ENCODE measurements at regions not wholly inside any gene's neighbourhood (a gene's known extent, or its start where the extent isn't known, plus 50 kb on each side); places are given as distances from the start of the nearest gene placed in this dataset.

- Histone ChIP-seq H3K4me1 (ENCODE audit: control insufficient read depth, extremely low read depth, insufficient read depth, low read length) (peaks cover 6% of the 10 kb centered on the region), H3K9me1 (ENCODE audit: control insufficient read depth, extremely low read depth, insufficient read depth, low read length) (no peaks in the 10 kb centered on the region), H3K4me3 (ENCODE audit: control insufficient read depth in 2 of 3, extremely low read depth in 1 of 3, insufficient read depth in 2 of 3, low read depth in 1 of 3, low read length in 3 of 3) (no peak overlapping the region), H3K9me3 (ENCODE audit: control insufficient read depth, low read depth, low read length) (no peaks in the 10 kb centered on the region), H4K20me1 (ENCODE audit: control insufficient read depth, extremely low read depth, insufficient read depth, low read length) (no peaks in the 10 kb centered on the region), H3K36me3 (ENCODE audit: control insufficient read depth in 2 of 2, extremely low read depth in 1 of 2, insufficient read depth in 2 of 2, low read length in 2 of 2) (no peaks in the 10 kb centered on the region), H3K27ac (ENCODE audit: control insufficient read depth, insufficient read depth, low read length) (no peak overlapping the region), H3K9ac (ENCODE audit: control insufficient read depth, extremely low read depth, insufficient read depth, low read length) (no peak overlapping the region), H3K4me2 (ENCODE audit: control insufficient read depth, extremely low read depth, insufficient read depth, low read depth, low read length) (no peak overlapping the region), H3K79me2 (ENCODE audit: control insufficient read depth, insufficient read depth, low read length) (no peaks in the 10 kb centered on the region), H2AFZ (ENCODE audit: control insufficient read depth, low read length) (no peak overlapping the region), H3K27me3 (ENCODE audit: control insufficient read depth, extremely low read depth, insufficient read depth, low read length) (no peaks in the 10 kb centered on the region)
- peak; percentile 1 for DNase-seq (ENCODE audit: low read depth, low spot score)
- dilution Hi-C loops (cut with MboI; ENCODE audit: extremely low pct_ligation_motif_present, low sequenced_read_pairs) = no loop called here
- TF ChIP-seq CTCF (optimal IDR thresholded peaks at IDR 0.05 in 1 of 3, IDR thresholded peaks at IDR 0.05 in 1 of 3, conservative IDR thresholded peaks at IDR 0.05 in 1 of 3; ENCODE audit: extremely low read depth in 1 of 3, insufficient read depth in 2 of 3, low read length in 3 of 3) = no peak
- no peak for TF ChIP-seq EZH2 (IDR thresholded peaks at IDR 0.05; ENCODE audit: low read length)
- FAIRE-seq = peak; percentile 46
Observed at GRCh38 chr12:43206396-43206795, 345.6 kb downstream of the ADAMTS20 start.

- H3K9me3 ChIP-seq (ENCODE audit: control insufficient read depth, low read depth, low read length) = no peaks in the 10 kb centered on the region
- no peak for TF ChIP-seq EZH2 (IDR thresholded peaks at IDR 0.05; ENCODE audit: low read length)
- TF ChIP-seq CTCF (optimal IDR thresholded peaks at IDR 0.05 in 1 of 3, IDR thresholded peaks at IDR 0.05 in 1 of 3, conservative IDR thresholded peaks at IDR 0.05 in 1 of 3; ENCODE audit: extremely low read depth in 1 of 3, insufficient read depth in 2 of 3, low read length in 3 of 3) = no peak
- no peaks in the 10 kb centered on the region for H4K20me1 ChIP-seq (ENCODE audit: control insufficient read depth, extremely low read depth, insufficient read depth, low read length)
- FAIRE-seq (no peak), DNase-seq (ENCODE audit: low read depth, low spot score) (no peak)
- no peaks in the 10 kb centered on the region for H3K4me1 ChIP-seq (ENCODE audit: control insufficient read depth, extremely low read depth, insufficient read depth, low read length)
- H2AFZ ChIP-seq (ENCODE audit: control insufficient read depth, low read length) = no peak overlapping the region
- no peak overlapping the region for H3K4me3 ChIP-seq (ENCODE audit: control insufficient read depth in 2 of 3, extremely low read depth in 1 of 3, insufficient read depth in 2 of 3, low read depth in 1 of 3, low read length in 3 of 3)
- no peaks in the 10 kb centered on the region for H3K27me3 ChIP-seq (ENCODE audit: control insufficient read depth, extremely low read depth, insufficient read depth, low read length)
- no peaks in the 10 kb centered on the region for H3K9me1 ChIP-seq (ENCODE audit: control insufficient read depth, extremely low read depth, insufficient read depth, low read length)
- no peak overlapping the region for H3K9ac ChIP-seq (ENCODE audit: control insufficient read depth, extremely low read depth, insufficient read depth, low read length)
- H3K79me2 ChIP-seq (ENCODE audit: control insufficient read depth, insufficient read depth, low read length) = no peaks in the 10 kb centered on the region
- no peak overlapping the region for H3K27ac ChIP-seq (ENCODE audit: control insufficient read depth, insufficient read depth, low read length)
- no peaks in the 10 kb centered on the region for H3K36me3 ChIP-seq (ENCODE audit: control insufficient read depth in 2 of 2, extremely low read depth in 1 of 2, insufficient read depth in 2 of 2, low read length in 2 of 2)
- dilution Hi-C loops (cut with MboI; ENCODE audit: extremely low pct_ligation_motif_present, low sequenced_read_pairs) = no loop called here
- no peak overlapping the region for H3K4me2 ChIP-seq (ENCODE audit: control insufficient read depth, extremely low read depth, insufficient read depth, low read depth, low read length)
Observed at GRCh38 chr12:43198608-43199007, 353.4 kb downstream of the ADAMTS20 start.

Measured in keratinocyte (primary cell).